GM12864 (cell line): ENCODE measurements at regions not wholly inside any gene's neighbourhood (a gene's known extent, or its start where the extent isn't known, plus 50 kb on each side); places are given as distances from the start of the nearest gene placed in this dataset.

Experiments used
- DNase-seq: peaks from one replicate; pipeline ENCODE4 v3.0.0-alpha.2; 2011; ENCODE audit warnings: low read depth
- H3K4me3 ChIP-seq: 2 replicates; pipeline ENCODE4 v1.5.1; 2011; ENCODE audit warnings: mild to moderate bottlenecking, low read depth, low read length, control low read depth
- CTCF ChIP-seq: IDR thresholded peaks from 2 replicates; pipeline ENCODE4 v1.5.1; 2011; ENCODE audit warnings: low read depth, mild to moderate bottlenecking, moderate library complexity, low read length, control low read depth, inconsistent platforms; ENCODE audit errors: missing control alignments

GRCh38 chr11:82539669-82540068, 194.0 kb downstream of the FAM181B start:
- no peak overlapping the region for H3K4me3 ChIP-seq
- TF ChIP-seq CTCF = no peak
- DNase-seq = no peak

DNA sequence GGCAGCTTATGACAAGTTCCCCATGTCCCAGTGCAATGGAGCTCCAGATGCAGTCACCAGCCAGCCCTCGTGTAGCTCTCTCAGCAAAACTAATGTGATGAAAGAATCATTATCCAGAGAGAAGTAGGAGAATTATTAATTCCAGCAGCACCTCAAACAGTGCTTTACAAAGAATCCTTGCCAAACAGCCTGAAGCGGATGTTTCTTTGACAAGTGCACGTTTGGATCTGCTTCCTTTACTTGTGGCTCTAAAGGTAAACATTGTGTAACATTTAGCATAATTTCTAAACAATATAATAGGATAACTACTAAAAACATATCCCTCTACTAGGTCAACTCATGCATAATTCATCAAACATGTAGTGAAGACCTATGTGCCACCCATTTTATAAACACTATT, 197.0 kb downstream of the FAM181B start:
- TF ChIP-seq CTCF = no peak
- no peak for DNase-seq
- no peak overlapping the region for H3K4me3 ChIP-seq

GRCh38 chr11:82533628-82534327, 199.9 kb downstream of the FAM181B start:
- DNase-seq = no peak
- no peak for TF ChIP-seq CTCF
- H3K4me3 ChIP-seq = no peak overlapping the region

GRCh38 chr11:82529936-82530335, 203.7 kb downstream of the FAM181B start:
- TF ChIP-seq CTCF = no peak
- no peak for DNase-seq
- H3K4me3 ChIP-seq = no peak overlapping the region

- no peak for DNase-seq
- no peak for TF ChIP-seq CTCF
Observed at GRCh38 chr11:82527081-82527584, 206.5 kb downstream of the FAM181B start.

DNA sequence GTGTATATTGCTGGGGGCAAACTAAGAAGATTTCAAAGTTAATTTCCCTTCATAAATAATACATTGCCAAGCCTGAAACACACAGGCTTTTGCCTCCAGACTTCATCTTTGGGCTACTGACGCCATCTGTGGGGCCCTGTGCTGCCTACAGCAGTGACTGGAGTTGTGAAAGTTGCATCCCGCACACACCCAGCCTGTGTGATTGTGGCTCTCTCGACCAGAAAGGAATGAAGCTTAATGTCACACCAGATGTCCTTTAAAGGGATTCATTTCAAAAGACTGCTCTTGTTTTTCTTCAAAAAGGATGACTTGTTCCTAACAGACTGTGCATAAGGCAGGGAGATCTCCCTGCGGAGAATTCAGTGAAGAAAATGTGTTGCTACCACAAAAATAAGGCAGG, 210.5 kb downstream of the FAM181B start:
- no peak for TF ChIP-seq CTCF
- DNase-seq = no peak
- H3K4me3 ChIP-seq = no peak overlapping the region

More at GRCh38 chr11:82527081-82527584, 206.5 kb downstream of the FAM181B start:
- H3K4me3 ChIP-seq = no peak overlapping the region

- H3K4me3 ChIP-seq = no peak overlapping the region
- DNase-seq = no peak
- no peak for TF ChIP-seq CTCF
Observed at GRCh38 chr11:82521427-82521826, 212.2 kb downstream of the FAM181B start.
